ENCODE measurements at regions not wholly inside any gene's neighbourhood (a gene's known extent, or its start where the extent isn't known, plus 50 kb on each side); places are given as distances from the start of the nearest gene placed in this dataset.

GRCh38 chr20:60751826-60752225 lies 500.2 kb upstream of the CDH4 start:
- intact Hi-C loops (cut with DNase I): no loop called here
- no peak for DNase-seq (ENCODE audit: missing footprints)
- no peak for ATAC-seq

GRCh38 chr20:60752741-60753420 lies 499.2 kb upstream of the CDH4 start:
- ATAC-seq (no peak), DNase-seq (ENCODE audit: missing footprints) (no peak)
- intact Hi-C loops (cut with DNase I): no loop called here

- DNase-seq (ENCODE audit: missing footprints) (no peak), ATAC-seq (no peak)
- intact Hi-C loops (cut with DNase I): no loop called here
Observed at GRCh38 chr20:60754856-60755255, 497.2 kb upstream of the CDH4 start.

GRCh38 chr20:60759651-60760050 lies 492.4 kb upstream of the CDH4 start:
- intact Hi-C loops (cut with DNase I): no loop called here
- ATAC-seq (no peak), DNase-seq (ENCODE audit: missing footprints) (no peak)

GRCh38 chr20:60760256-60761000 lies 491.6 kb upstream of the CDH4 start:
- no peak for ATAC-seq
- no peak for DNase-seq (ENCODE audit: missing footprints)
- intact Hi-C loops (cut with DNase I): no loop called here

- intact Hi-C loops (cut with DNase I): no loop called here
- no peak for ATAC-seq
- no peak for DNase-seq (ENCODE audit: missing footprints)
Observed at GRCh38 chr20:60761056-60761455, 491.0 kb upstream of the CDH4 start.

GRCh38 chr20:60762386-60762785 lies 489.7 kb upstream of the CDH4 start:
- DNase-seq (ENCODE audit: missing footprints): no peak
- intact Hi-C loops (cut with DNase I): no loop called here
- no peak for ATAC-seq

- ATAC-seq (no peak), DNase-seq (ENCODE audit: missing footprints) (no peak)
- intact Hi-C loops (cut with DNase I): no loop called here
Observed at GRCh38 chr20:60764328-60764727, 487.7 kb upstream of the CDH4 start.

- DNase-seq (ENCODE audit: missing footprints): no peak
- intact Hi-C loops (cut with DNase I): no loop called here
- no peak for ATAC-seq
Observed at GRCh38 chr20:60764771-60765170, 487.3 kb upstream of the CDH4 start.

GRCh38 chr20:60765821-60766403 lies 486.1 kb upstream of the CDH4 start:
- DNase-seq (ENCODE audit: missing footprints) (no peak), ATAC-seq (no peak)
- intact Hi-C loops (cut with DNase I): no loop called here

GRCh38 chr20:60768216-60768615 lies 483.8 kb upstream of the CDH4 start:
- no peak for ATAC-seq
- DNase-seq (ENCODE audit: missing footprints): no peak
- intact Hi-C loops (cut with DNase I): no loop called here

- ATAC-seq (no peak), DNase-seq (ENCODE audit: missing footprints) (no peak)
- intact Hi-C loops (cut with DNase I): no loop called here
Observed at GRCh38 chr20:60780388-60781025, 471.6 kb upstream of the CDH4 start.

GRCh38 chr20:60782959-60783625 lies 469.0 kb upstream of the CDH4 start:
- DNase-seq (ENCODE audit: missing footprints): no peak
- intact Hi-C loops (cut with DNase I): no loop called here
- no peak for ATAC-seq

- ATAC-seq (no peak), DNase-seq (ENCODE audit: missing footprints) (no peak)
- intact Hi-C loops (cut with DNase I): no loop called here
Observed at GRCh38 chr20:60785301-60785700, 466.8 kb upstream of the CDH4 start.

- no peak for DNase-seq (ENCODE audit: missing footprints)
- ATAC-seq: peak; percentile 50
- intact Hi-C loops (cut with DNase I): no loop called here
Observed at GRCh38 chr20:60785785-60786184, 466.3 kb upstream of the CDH4 start.

- intact Hi-C loops (cut with DNase I): no loop called here
- no peak for DNase-seq (ENCODE audit: missing footprints)
- no peak for ATAC-seq
Observed at GRCh38 chr20:60786686-60787217, 465.3 kb upstream of the CDH4 start.

GRCh38 chr20:60787276-60787675 lies 464.8 kb upstream of the CDH4 start:
- DNase-seq (ENCODE audit: missing footprints) (no peak), ATAC-seq (no peak)
- intact Hi-C loops (cut with DNase I): no loop called here

- intact Hi-C loops (cut with DNase I): no loop called here
- ATAC-seq: no peak
- no peak for DNase-seq (ENCODE audit: missing footprints)
Observed at GRCh38 chr20:60788070-60788469, 464.0 kb upstream of the CDH4 start.

GRCh38 chr20:60789399-60789798 lies 462.7 kb upstream of the CDH4 start:
- ATAC-seq (no peak), DNase-seq (ENCODE audit: missing footprints) (no peak)
- intact Hi-C loops (cut with DNase I): no loop called here

Measured in Right ventricle myocardium inferior (tissue), 1 donor.